Breast epithelium (tissue), 4 donors: ENCODE measurements at regions not wholly inside any gene's neighbourhood (a gene's known extent, or its start where the extent isn't known, plus 50 kb on each side); places are given as distances from the start of the nearest gene placed in this dataset.
"Not testable (repeated sequence)": the region's sequence is repeated elsewhere in the genome, so short reads cannot be mapped to it uniquely, and the experiment has no call there.

Experiments
- DNase-seq, 2 donors: peaks; one replicate each; pipeline ENCODE4 v3.0.0-alpha.2; 2019; ENCODE audit warnings: low spot score in 2 of 2
- H3K27ac ChIP-seq, 2 donors: fragments of 200-600 bp; sonication (generic) in 1 of 2; one replicate each; pipeline ENCODE4 v1.5.1; 2016 to 2019; ENCODE audit warnings: mild to moderate bottlenecking in 1 of 2
- H3K27me3 ChIP-seq, 2 donors: fragments of 200-600 bp; sonication (generic) in 1 of 2; one replicate each; pipeline versions ENCODE4 v1.5.1 to v1.6.0; 2017 to 2019; ENCODE audit warnings: control low read depth in 1 of 2, mild to moderate bottlenecking in 1 of 2
- H3K36me3 ChIP-seq: fragments of 200-600 bp; one replicate; pipeline ENCODE4 v1.5.1; 2019
- H3K4me1 ChIP-seq, 2 donors: fragments of 200-600 bp; sonication (generic); one replicate each; pipeline ENCODE4 v1.5.1; 2016 to 2019; ENCODE audit warnings: control low read depth in 1 of 2
- H3K4me3 ChIP-seq, 3 donors: fragments of 200-600 bp; sonication (generic); 1 replicate in 2 of 3; 2 replicates in 1 of 3; pipeline ENCODE4 v1.5.1; 2016 to 2019; ENCODE audit warnings: mild to moderate bottlenecking in 3 of 3, moderate library complexity in 2 of 3
- H3K9me3 ChIP-seq, 2 donors: fragments of 200-600 bp; sonication (generic) in 1 of 2; one replicate each; pipeline ENCODE4 v1.5.1; 2016 to 2019; ENCODE audit warnings: control low read depth in 1 of 2
- POLR2A ChIP-seq: fragments of 450-650 bp; IDR thresholded peaks from one replicate; pipeline ENCODE4 v1.6.1; 2016; ENCODE audit warnings: antibody characterized with exemption, mild to moderate bottlenecking, moderate library complexity
- POLR2AphosphoS5 ChIP-seq, 3 donors: sonication (generic); formaldehyde crosslinking; IDR thresholded peaks; one replicate each; pipeline ENCODE4 v1.6.1; 2017; ENCODE audit warnings: antibody characterized with exemption in 3 of 3
- intact Hi-C: fragments of 100-400 bp; cut with DNase I; formaldehyde crosslinking; loops from one replicate; pipeline ENCODE4 v1.15.1; 2023; ENCODE audit warnings: low total_unique reads
- TF ChIP-seq, protein P1 (sequence below), 3 donors: fragments of 450-650 bp; IDR thresholded peaks; one replicate each; pipeline ENCODE4 v1.5.1; 2016 to 2017; ENCODE audit warnings: antibody characterized with exemption in 3 of 3, mild to moderate bottlenecking in 3 of 3, moderate library complexity in 3 of 3

DNA sequence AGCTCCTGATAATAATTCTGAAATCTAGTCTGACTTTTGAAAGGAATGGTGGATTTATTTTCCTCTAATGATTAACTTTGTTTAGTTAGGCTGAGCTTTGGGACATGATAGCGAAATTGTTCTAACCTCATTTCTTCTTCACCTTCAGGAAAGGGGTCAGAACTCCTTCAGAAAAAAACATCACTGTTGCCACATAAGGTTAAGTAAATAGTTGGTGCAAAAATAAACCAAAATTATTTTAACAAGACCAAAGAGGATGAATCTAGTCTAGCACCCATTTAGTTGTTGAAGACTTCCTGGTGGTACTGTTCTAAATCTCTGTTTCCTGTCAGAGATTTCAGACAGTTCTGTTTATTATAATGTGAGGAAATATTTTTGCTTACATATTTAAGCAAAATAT, 379.8 kb downstream of the UTRN start:
- TF ChIP-seq, protein P1, sequence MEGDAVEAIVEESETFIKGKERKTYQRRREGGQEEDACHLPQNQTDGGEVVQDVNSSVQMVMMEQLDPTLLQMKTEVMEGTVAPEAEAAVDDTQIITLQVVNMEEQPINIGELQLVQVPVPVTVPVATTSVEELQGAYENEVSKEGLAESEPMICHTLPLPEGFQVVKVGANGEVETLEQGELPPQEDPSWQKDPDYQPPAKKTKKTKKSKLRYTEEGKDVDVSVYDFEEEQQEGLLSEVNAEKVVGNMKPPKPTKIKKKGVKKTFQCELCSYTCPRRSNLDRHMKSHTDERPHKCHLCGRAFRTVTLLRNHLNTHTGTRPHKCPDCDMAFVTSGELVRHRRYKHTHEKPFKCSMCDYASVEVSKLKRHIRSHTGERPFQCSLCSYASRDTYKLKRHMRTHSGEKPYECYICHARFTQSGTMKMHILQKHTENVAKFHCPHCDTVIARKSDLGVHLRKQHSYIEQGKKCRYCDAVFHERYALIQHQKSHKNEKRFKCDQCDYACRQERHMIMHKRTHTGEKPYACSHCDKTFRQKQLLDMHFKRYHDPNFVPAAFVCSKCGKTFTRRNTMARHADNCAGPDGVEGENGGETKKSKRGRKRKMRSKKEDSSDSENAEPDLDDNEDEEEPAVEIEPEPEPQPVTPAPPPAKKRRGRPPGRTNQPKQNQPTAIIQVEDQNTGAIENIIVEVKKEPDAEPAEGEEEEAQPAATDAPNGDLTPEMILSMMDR (IDR thresholded peaks at IDR 0.05): no peak
- no peak for TF ChIP-seq POLR2A
- no peak for TF ChIP-seq POLR2AphosphoS5 (IDR thresholded peaks at IDR 0.05)
- DNase-seq: no peak
- Histone ChIP-seq H3K9me3 (no peaks in the 10 kb centered on the region), H3K27ac (peak overlapping the region in 1 of 2 donors; percentile 81), H3K36me3 (no peaks in the 10 kb centered on the region), H3K4me3 (no peak overlapping the region), H3K27me3 (no peaks in the 10 kb centered on the region), H3K4me1 (no peaks in the 10 kb centered on the region)
- intact Hi-C loops: loop anchor here (5.0 kb wide), 1 partner anchor 962 kb away; no protein-coding TSS in a partner anchor

DNA sequence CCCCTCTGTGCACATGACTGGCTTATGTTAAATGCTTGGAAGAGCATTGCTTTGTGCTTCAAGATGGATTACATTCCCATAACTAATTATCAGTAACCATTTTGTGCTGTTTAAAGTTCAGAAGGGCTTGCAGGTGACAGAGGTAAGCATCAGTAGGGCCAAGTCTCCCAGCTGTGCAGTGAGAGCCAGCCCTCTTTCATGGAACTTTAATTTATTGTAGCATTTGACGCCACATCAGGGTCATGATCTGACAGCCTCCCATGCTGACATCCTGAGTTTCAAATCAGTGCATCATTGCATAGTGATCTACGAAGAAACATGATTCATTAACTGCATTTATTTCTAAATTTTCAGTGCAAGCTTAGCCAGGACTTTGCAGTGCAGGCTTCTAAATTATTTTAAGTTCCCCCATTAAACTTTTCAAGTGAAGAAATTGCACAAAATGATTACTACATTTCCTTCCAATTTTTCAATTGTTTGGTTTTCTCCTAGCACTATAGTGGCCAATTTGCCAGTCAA, 380.9 kb downstream of the UTRN start:
- Histone ChIP-seq H3K36me3 (no peaks in the 10 kb centered on the region), H3K27ac (peak overlapping the region in 1 of 2 donors; percentile 9), H3K4me3 (no peak overlapping the region), H3K4me1 (no peaks in the 10 kb centered on the region), H3K9me3 (peaks cover 6 to 7% of the 10 kb centered on the region in 2 donors), H3K27me3 (no peaks in the 10 kb centered on the region)
- intact Hi-C loops: loop anchor here (5.0 kb wide), 1 partner anchor 961 kb away; no protein-coding TSS in a partner anchor
- DNase-seq: no peak
- TF ChIP-seq POLR2A: no peak
- no peak for TF ChIP-seq POLR2AphosphoS5 (IDR thresholded peaks at IDR 0.05)
- TF ChIP-seq, protein P1 (IDR thresholded peaks at IDR 0.05): no peak

DNA sequence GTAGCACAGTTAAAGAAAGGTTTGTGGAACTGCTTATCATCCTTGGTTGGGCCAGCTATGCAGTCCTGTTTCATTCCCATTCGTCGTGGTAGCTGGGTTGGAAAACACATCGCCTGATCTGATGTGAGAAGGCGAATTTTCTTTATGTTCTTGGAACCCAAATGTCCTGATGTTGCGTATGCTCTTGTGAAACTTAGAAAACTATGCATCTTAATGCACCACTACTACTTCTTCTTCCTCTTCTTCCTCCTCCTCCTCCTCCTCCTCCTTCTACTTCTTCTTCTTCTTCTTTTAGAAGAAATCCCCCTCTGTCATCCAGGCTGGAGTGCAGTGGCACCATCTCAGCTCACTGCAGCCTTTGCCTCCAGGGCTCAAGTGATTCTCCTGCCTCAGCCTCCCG, 381.6 kb downstream of the UTRN start:
- Histone ChIP-seq H3K9me3 (peaks cover 7 to 12% of the 10 kb centered on the region in 2 donors), H3K27me3 (no peaks in the 10 kb centered on the region), H3K36me3 (no peaks in the 10 kb centered on the region), H3K4me3 (no peak overlapping the region), H3K4me1 (no peaks in the 10 kb centered on the region), H3K27ac (peak overlapping the region in 1 of 2 donors; percentile 9)
- intact Hi-C loops: loop anchor here (5.0 kb wide), 1 partner anchor 961 kb away; no protein-coding TSS in a partner anchor
- DNase-seq: no peak
- TF ChIP-seq POLR2A (no peak), POLR2AphosphoS5 (IDR thresholded peaks at IDR 0.05) (no peak)
- TF ChIP-seq, protein P1 (IDR thresholded peaks at IDR 0.05): no peak

DNA sequence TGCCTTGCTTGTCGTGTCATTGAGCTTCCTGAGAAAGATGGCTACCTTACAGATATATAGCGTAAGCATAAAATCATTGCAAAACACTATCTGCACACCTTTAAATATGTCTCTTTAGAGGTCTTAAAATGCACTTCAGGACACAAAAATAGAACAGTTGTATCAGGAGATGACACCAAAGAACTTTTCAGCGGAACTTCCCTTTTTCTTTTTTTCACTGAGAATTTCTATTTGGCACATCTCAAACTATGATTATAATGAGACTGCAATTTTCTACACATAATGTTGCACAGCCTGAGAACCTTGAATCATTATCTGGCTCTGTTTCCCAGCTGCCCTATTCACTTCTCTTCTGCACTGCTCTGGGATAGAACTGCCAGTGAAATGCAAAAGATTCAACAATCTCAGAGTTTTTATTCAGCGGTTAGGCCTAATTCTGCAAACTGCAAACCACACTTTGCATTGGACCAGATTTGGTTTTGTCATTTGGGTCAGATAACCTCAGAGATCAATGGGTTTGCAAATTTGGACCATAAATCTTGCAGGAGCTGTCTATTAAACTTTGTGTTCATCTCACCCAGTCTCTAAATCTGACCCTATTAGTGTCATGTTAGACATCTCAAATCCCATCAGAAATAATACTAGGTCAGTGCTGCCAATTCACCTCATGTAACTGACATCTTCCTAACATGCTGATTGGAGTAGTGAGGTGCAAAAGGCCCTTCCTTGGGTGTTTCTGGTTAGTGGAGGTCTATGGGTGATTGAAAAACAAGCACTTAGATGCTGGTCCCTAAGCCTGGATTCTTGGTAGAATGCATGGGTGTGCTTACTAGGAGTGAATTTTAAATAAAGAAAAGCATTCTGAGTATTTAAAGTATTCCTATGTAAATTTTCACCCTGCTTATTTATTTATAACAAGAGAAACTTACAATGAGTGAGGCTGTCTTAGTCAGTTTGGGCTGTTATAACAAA, 382.7 kb downstream of the UTRN start:
- Histone ChIP-seq H3K36me3 (no peaks in the 10 kb centered on the region), H3K27ac (no peak overlapping the region), H3K4me1 (no peaks in the 10 kb centered on the region), H3K27me3 (no peaks in the 10 kb centered on the region), H3K4me3 (no peak overlapping the region), H3K9me3 (peaks cover 7 to 12% of the 10 kb centered on the region in 2 donors)
- intact Hi-C loops: loop anchor here (5.0 kb wide), 1 partner anchor 959 kb away; no protein-coding TSS in a partner anchor
- DNase-seq: no peak
- TF ChIP-seq, protein P1 (IDR thresholded peaks at IDR 0.05): no peak
- no peak for TF ChIP-seq POLR2A

DNA sequence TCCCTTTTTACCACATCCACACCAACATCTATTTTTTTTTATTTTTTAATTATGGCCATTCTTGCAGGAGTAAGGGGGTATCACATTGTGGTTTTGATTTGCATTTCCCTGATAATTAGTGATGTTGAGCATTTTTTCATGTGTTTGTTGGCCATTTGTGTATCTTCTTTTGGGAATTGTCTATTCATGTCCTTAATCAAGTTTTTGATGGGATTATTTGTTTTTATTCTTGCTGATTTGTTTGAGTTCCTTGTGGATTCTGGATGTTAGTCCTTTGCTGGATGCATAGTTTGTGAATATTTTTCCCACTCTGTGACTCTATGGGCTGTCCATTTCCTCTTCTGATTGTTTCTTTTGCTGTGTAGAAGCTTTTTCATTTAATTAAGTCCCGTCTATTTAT, 385.1 kb downstream of the UTRN start:
- DNase-seq, H3K27me3 ChIP-seq, intact Hi-C loops, H3K4me3 ChIP-seq, H3K27ac ChIP-seq, H3K4me1 ChIP-seq, H3K36me3 ChIP-seq: not testable (repeated sequence)
- H3K9me3 ChIP-seq: peaks cover 7 to 16% of the 10 kb centered on the region in 2 donors
